ENCODE measurements at regions not wholly inside any gene's neighbourhood (a gene's known extent, or its start where the extent isn't known, plus 50 kb on each side); places are given as distances from the start of the nearest gene placed in this dataset.

GRCh38 chr9:29657821-29658220 lies 2084.5 kb upstream of the C9orf72 start:
- no peak for DNase-seq

GRCh38 chr9:29659014-29659413 lies 2085.7 kb upstream of the C9orf72 start:
- DNase-seq, result no peak

- DNase-seq, result no peak
These were observed 2086.5 kb upstream of the C9orf72 start for GRCh38 chr9:29659736-29660135.

GRCh38 chr9:29668732-29669131 lies 2095.5 kb upstream of the C9orf72 start:
- DNase-seq, result no peak

GRCh38 chr9:29669613-29670012 lies 2096.3 kb upstream of the C9orf72 start:
- no peak for DNase-seq

- DNase-seq, result no peak
These were observed 2112.2 kb upstream of the C9orf72 start for GRCh38 chr9:29685531-29685930.

GRCh38 chr9:29691145-29691544 lies 2117.9 kb upstream of the C9orf72 start:
- DNase-seq, result no peak

- DNase-seq, result no peak
These were observed 2118.6 kb upstream of the C9orf72 start for GRCh38 chr9:29691758-29692407.

GRCh38 chr9:29697011-29697410 lies 2123.7 kb upstream of the C9orf72 start:
- DNase-seq, result no peak

- no peak for DNase-seq
These were observed 2128.3 kb upstream of the C9orf72 start for GRCh38 chr9:29701559-29701958.

GRCh38 chr9:29701971-29702370 lies 2128.7 kb upstream of the C9orf72 start:
- DNase-seq, result no peak

- no peak for DNase-seq
These were observed 2141.6 kb upstream of the C9orf72 start for GRCh38 chr9:29714860-29715259.

- DNase-seq, result no peak
These were observed 2144.3 kb upstream of the C9orf72 start for GRCh38 chr9:29717631-29718030.

- DNase-seq, result no peak
These were observed 2156.9 kb upstream of the C9orf72 start for GRCh38 chr9:29730163-29730562.

GRCh38 chr9:29740518-29740917 lies 2167.2 kb upstream of the C9orf72 start:
- no peak for DNase-seq

- DNase-seq, result no peak
These were observed 2167.9 kb upstream of the C9orf72 start for GRCh38 chr9:29741169-29741568.

- no peak for DNase-seq
These were observed 2176.8 kb upstream of the C9orf72 start for GRCh38 chr9:29750062-29750461.

GRCh38 chr9:29751226-29751625 lies 2177.9 kb upstream of the C9orf72 start:
- DNase-seq, result no peak

- no peak for DNase-seq
These were observed 2180.4 kb upstream of the C9orf72 start for GRCh38 chr9:29753638-29754037.

GRCh38 chr9:29769019-29769418 lies 2195.7 kb upstream of the C9orf72 start:
- no peak for DNase-seq

- no peak for DNase-seq
These were observed 2200.4 kb upstream of the C9orf72 start for GRCh38 chr9:29773676-29774075.

GRCh38 chr9:29775491-29775890 lies 2202.2 kb upstream of the C9orf72 start:
- no peak for DNase-seq

GRCh38 chr9:29778281-29778849 lies 2205.1 kb upstream of the C9orf72 start:
- DNase-seq, result no peak

- DNase-seq, result no peak
These were observed 2220.7 kb upstream of the C9orf72 start for GRCh38 chr9:29793970-29794369.

GRCh38 chr9:29796291-29796952 lies 2223.1 kb upstream of the C9orf72 start:
- no peak for DNase-seq
